ENCODE measurements at regions not wholly inside any gene's neighbourhood (a gene's known extent, or its start where the extent isn't known, plus 50 kb on each side); places are given as distances from the start of the nearest gene placed in this dataset.

- TF ChIP-seq EZH2 (IDR thresholded peaks at IDR 0.05; ENCODE audit: low read depth, low read length, severe bottlenecking) (no peak), CREB1 (IDR thresholded peaks at IDR 0.05) (no peak), POLR2AphosphoS5 (IDR thresholded peaks at IDR 0.05; ENCODE audit: low read depth, low read length) (no peak), EGR1 (IDR thresholded peaks at IDR 0.05; ENCODE audit: borderline replicate concordance, low read depth, low read length) (no peak), USF2 (IDR thresholded peaks at IDR 0.05; ENCODE audit: low read length) (no peak), CTCF (IDR thresholded peaks at IDR 0.05; ENCODE audit: control extremely low read depth in 1 of 3, insufficient read depth in 1 of 3, low read depth in 1 of 3, low read length in 3 of 3) (no peak), ZNF274 (IDR thresholded peaks at IDR 0.05; ENCODE audit: borderline replicate concordance, extremely low read depth, low read length) (no peak), CBX5 (IDR thresholded peaks at IDR 0.05; ENCODE audit: low read depth, low read length) (no peak), POLR2A (IDR thresholded peaks at IDR 0.05; ENCODE audit: control extremely low read depth in 1 of 2, low read depth in 2 of 2, low read length in 2 of 2) (no peak)
Measured at GRCh38 chr2:6181926-6182325, 489.7 kb downstream of the SOX11 start.

Data from H1 (cell line).